ENCODE measurements at regions not wholly inside any gene's neighbourhood (a gene's known extent, or its start where the extent isn't known, plus 50 kb on each side); places are given as distances from the start of the nearest gene placed in this dataset.

- Histone ChIP-seq H3K36me3 (replicated peaks in 1 of 2; ENCODE audit: control insufficient read depth in 1 of 2, insufficient read depth in 2 of 2, low read length in 1 of 2) (no peaks in the 10 kb centered on the region), H3K4me3 (ENCODE audit: low read depth in 2 of 2, low read length in 1 of 2) (no peak overlapping the region), H2AFZ (ENCODE audit: low read depth) (no peak overlapping the region), H3K9me2 (no peaks in the 10 kb centered on the region), H3K9ac (no peak overlapping the region), H3K9me3 (peaks cover 8% of the 10 kb centered on the region), H4K20me1 (ENCODE audit: insufficient read depth) (no peaks in the 10 kb centered on the region), H3K4me1 (ENCODE audit: control insufficient read depth in 1 of 2, insufficient read depth in 2 of 2, low read depth in 1 of 2, low read length in 1 of 2) (no peaks in the 10 kb centered on the region), H3K27me3 (ENCODE audit: insufficient read depth) (no peaks in the 10 kb centered on the region), H3K79me2 (ENCODE audit: insufficient read depth) (no peaks in the 10 kb centered on the region), H3K4me2 (no peak overlapping the region), H3K27ac (ENCODE audit: low read depth in 2 of 2, low read length in 1 of 2) (no peak overlapping the region), H3F3A (replicated peaks; ENCODE audit: insufficient read depth) (no peaks in the 10 kb centered on the region)
- POLR2A ChIA-PET, result no interaction called here
- DNase-seq, result no peak
- CTCF ChIA-PET, result no interaction called here
- TF ChIP-seq SIN3A (IDR thresholded peaks at IDR 0.05; ENCODE audit: borderline replicate concordance, low read depth, low read length), result no peak
- TF ChIP-seq TCF12 (IDR thresholded peaks at IDR 0.05), result no peak
- no peak for TF ChIP-seq CTCF (IDR thresholded peaks at IDR 0.05)
- no peak for TF ChIP-seq RFX5 (IDR thresholded peaks at IDR 0.05; ENCODE audit: low read length)
- no peak for TF ChIP-seq RAD21 (IDR thresholded peaks at IDR 0.05; ENCODE audit: low read length)
- TF ChIP-seq RXRA (IDR thresholded peaks at IDR 0.05; ENCODE audit: borderline replicate concordance, low read depth), result no peak
- 42% methylated on average over 4 of the region's 4 CpGs for WGBS (ENCODE audit: low lambda C conversion rate)
Observed at GRCh38 chr13:61187471-61187870, 228.2 kb downstream of the PCDH20 start.

- POLR2A ChIA-PET, result no interaction called here
- Histone ChIP-seq H3F3A (replicated peaks; ENCODE audit: insufficient read depth) (no peaks in the 10 kb centered on the region), H4K20me1 (ENCODE audit: insufficient read depth) (no peaks in the 10 kb centered on the region), H3K4me1 (ENCODE audit: control insufficient read depth in 1 of 2, insufficient read depth in 2 of 2, low read depth in 1 of 2, low read length in 1 of 2) (no peaks in the 10 kb centered on the region), H3K9me2 (no peaks in the 10 kb centered on the region), H3K9ac (no peak overlapping the region), H3K9me3 (peaks cover 8% of the 10 kb centered on the region), H2AFZ (ENCODE audit: low read depth) (no peak overlapping the region), H3K27ac (ENCODE audit: low read depth in 2 of 2, low read length in 1 of 2) (no peak overlapping the region), H3K27me3 (ENCODE audit: insufficient read depth) (no peaks in the 10 kb centered on the region), H3K4me2 (no peak overlapping the region), H3K79me2 (ENCODE audit: insufficient read depth) (no peaks in the 10 kb centered on the region), H3K4me3 (ENCODE audit: low read depth in 2 of 2, low read length in 1 of 2) (no peak overlapping the region), H3K36me3 (replicated peaks in 1 of 2; ENCODE audit: control insufficient read depth in 1 of 2, insufficient read depth in 2 of 2, low read length in 1 of 2) (no peaks in the 10 kb centered on the region)
- CTCF ChIA-PET, result no interaction called here
- TF ChIP-seq USF2 (IDR thresholded peaks at IDR 0.05; ENCODE audit: borderline replicate concordance, low read depth, low read length), result no peak
- TF ChIP-seq GATA2 (CRISPR knock-in tag; IDR thresholded peaks at IDR 0.05), result no peak
- no peak for TF ChIP-seq ZBTB33 (IDR thresholded peaks at IDR 0.05; ENCODE audit: borderline replicate concordance, low read depth)
- no peak for TF ChIP-seq FOXM1 (IDR thresholded peaks at IDR 0.05; ENCODE audit: low read depth)
- no peak for TF ChIP-seq RCOR1 (IDR thresholded peaks at IDR 0.05; ENCODE audit: low read length)
- no peak for TF ChIP-seq GABPA (IDR thresholded peaks at IDR 0.05; ENCODE audit: low read depth)
- TF ChIP-seq NRF1 (IDR thresholded peaks at IDR 0.05; ENCODE audit: low read depth, low read length), result no peak
- no peak for TF ChIP-seq USF1 (IDR thresholded peaks at IDR 0.05; ENCODE audit: borderline replicate concordance, low read depth)
- TF ChIP-seq RFX5 (IDR thresholded peaks at IDR 0.05; ENCODE audit: low read length), result no peak
- no peak for TF ChIP-seq FOSL2 (IDR thresholded peaks at IDR 0.05; ENCODE audit: borderline replicate concordance, low read depth)
- no peak for TF ChIP-seq YY1 (IDR thresholded peaks at IDR 0.05; ENCODE audit: low read depth)
- no peak for TF ChIP-seq EZH2phosphoT487 (IDR thresholded peaks at IDR 0.05; ENCODE audit: borderline replicate concordance, low read depth)
- TF ChIP-seq SMC3 (IDR thresholded peaks at IDR 0.05; ENCODE audit: low read depth, low read length), result no peak
- TF ChIP-seq SIN3A (IDR thresholded peaks at IDR 0.05; ENCODE audit: borderline replicate concordance, low read depth, low read length), result no peak
- TF ChIP-seq RXRA (IDR thresholded peaks at IDR 0.05; ENCODE audit: borderline replicate concordance, low read depth), result no peak
- no peak for TF ChIP-seq CTCF (IDR thresholded peaks at IDR 0.05)
- no peak for TF ChIP-seq POLR2AphosphoS5 (IDR thresholded peaks at IDR 0.05; ENCODE audit: low read depth, low read length)
- no peak for TF ChIP-seq TAF1 (IDR thresholded peaks at IDR 0.05; ENCODE audit: borderline replicate concordance, low read depth, low read length)
- WGBS (ENCODE audit: low lambda C conversion rate), result 21% methylated on average over 1 of the region's 1 CpG
- no peak for DNase-seq
Observed at GRCh38 chr13:61183670-61184069, 232.0 kb downstream of the PCDH20 start.

Measured in SK-N-SH (cell line).